ENCODE measurements at regions not wholly inside any gene's neighbourhood (a gene's known extent, or its start where the extent isn't known, plus 50 kb on each side); places are given as distances from the start of the nearest gene placed in this dataset.
A peak's percentile ranks its signal among the peaks of the same experiment; 100 is the strongest.

- no peak overlapping the region for H3K27ac ChIP-seq (ENCODE audit: low read depth, low read length)
- DNase-seq (ENCODE audit: low read depth in 4 of 6, low spot score in 6 of 6), result no peak
- H3K4me1 ChIP-seq (ENCODE audit: control insufficient read depth, insufficient read depth, low read length), result no peaks in the 10 kb centered on the region
- H3K4me3 ChIP-seq (ENCODE audit: low read depth, low read length), result no peak overlapping the region
- H3K36me3 ChIP-seq (ENCODE audit: control insufficient read depth, insufficient read depth, low read length), result no peaks in the 10 kb centered on the region
- no peaks in the 10 kb centered on the region for H3K9me3 ChIP-seq (ENCODE audit: control insufficient read depth, insufficient read depth, low read length)
- H3K27me3 ChIP-seq (ENCODE audit: control insufficient read depth, insufficient read depth, low read length), result no peaks in the 10 kb centered on the region
- 79% methylated on average over 3 of the region's 3 CpGs for WGBS (ENCODE audit: insufficient coverage)
These were observed 298.7 kb downstream of the RFC3 start for GRCh38 chr13:34116651-34117050.

- H3K27ac ChIP-seq (ENCODE audit: low read depth, low read length), result no peak overlapping the region
- DNase-seq (ENCODE audit: low read depth in 4 of 6, low spot score in 6 of 6), result peak in 1 of 6 donors; percentile 52
- no peaks in the 10 kb centered on the region for H3K9me3 ChIP-seq (ENCODE audit: control insufficient read depth, insufficient read depth, low read length)
- 91% methylated on average over 1 of the region's 3 CpGs for WGBS (ENCODE audit: insufficient coverage)
- H3K36me3 ChIP-seq (ENCODE audit: control insufficient read depth, insufficient read depth, low read length), result no peaks in the 10 kb centered on the region
- no peaks in the 10 kb centered on the region for H3K4me1 ChIP-seq (ENCODE audit: control insufficient read depth, insufficient read depth, low read length)
- H3K27me3 ChIP-seq (ENCODE audit: control insufficient read depth, insufficient read depth, low read length), result no peaks in the 10 kb centered on the region
- H3K4me3 ChIP-seq (ENCODE audit: low read depth, low read length), result no peak overlapping the region
These were observed 306.8 kb downstream of the RFC3 start for GRCh38 chr13:34124666-34125306.

GRCh38 chr13:34127523-34127922 is 309.6 kb downstream of the RFC3 start:
- no peaks in the 10 kb centered on the region for H3K36me3 ChIP-seq (ENCODE audit: control insufficient read depth, insufficient read depth, low read length)
- no peak overlapping the region for H3K27ac ChIP-seq (ENCODE audit: low read depth, low read length)
- no peaks in the 10 kb centered on the region for H3K27me3 ChIP-seq (ENCODE audit: control insufficient read depth, insufficient read depth, low read length)
- DNase-seq (ENCODE audit: low read depth in 4 of 6, low spot score in 6 of 6), result no peak
- no peak overlapping the region for H3K4me3 ChIP-seq (ENCODE audit: low read depth, low read length)
- 92% methylated on average over 2 of the region's 4 CpGs for WGBS (ENCODE audit: insufficient coverage)
- H3K4me1 ChIP-seq (ENCODE audit: control insufficient read depth, insufficient read depth, low read length), result no peaks in the 10 kb centered on the region
- H3K9me3 ChIP-seq (ENCODE audit: control insufficient read depth, insufficient read depth, low read length), result no peaks in the 10 kb centered on the region

DNA sequence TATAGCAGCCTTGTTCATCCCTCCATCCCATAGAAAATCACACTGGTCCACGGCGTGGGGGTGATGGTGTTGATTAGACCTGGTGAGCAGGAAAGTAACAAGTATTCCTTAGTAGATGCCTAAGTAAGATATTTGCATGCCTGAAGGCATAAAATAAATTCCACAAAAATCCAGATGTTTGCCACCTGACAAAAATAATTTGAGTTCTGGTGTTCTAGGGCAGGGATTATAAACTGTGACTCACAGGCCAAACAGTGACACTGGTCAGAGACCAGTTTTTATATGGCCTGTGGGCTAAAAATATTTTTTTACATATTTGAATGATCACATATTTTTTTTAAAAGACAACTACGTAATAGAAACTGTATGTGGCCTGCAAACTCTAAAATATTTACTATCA is 310.7 kb downstream of the RFC3 start:
- Histone ChIP-seq H3K9me3 (ENCODE audit: control insufficient read depth, insufficient read depth, low read length) (no peaks in the 10 kb centered on the region), H3K4me3 (ENCODE audit: low read depth, low read length) (no peak overlapping the region), H3K36me3 (ENCODE audit: control insufficient read depth, insufficient read depth, low read length) (no peaks in the 10 kb centered on the region), H3K27ac (ENCODE audit: low read depth, low read length) (no peak overlapping the region), H3K27me3 (ENCODE audit: control insufficient read depth, insufficient read depth, low read length) (no peaks in the 10 kb centered on the region), H3K4me1 (ENCODE audit: control insufficient read depth, insufficient read depth, low read length) (no peaks in the 10 kb centered on the region)
- no peak for DNase-seq (ENCODE audit: low read depth in 4 of 6, low spot score in 6 of 6)
- WGBS (ENCODE audit: insufficient coverage), result no CpG with 5 or more reads among the region's 3 CpGs

DNA sequence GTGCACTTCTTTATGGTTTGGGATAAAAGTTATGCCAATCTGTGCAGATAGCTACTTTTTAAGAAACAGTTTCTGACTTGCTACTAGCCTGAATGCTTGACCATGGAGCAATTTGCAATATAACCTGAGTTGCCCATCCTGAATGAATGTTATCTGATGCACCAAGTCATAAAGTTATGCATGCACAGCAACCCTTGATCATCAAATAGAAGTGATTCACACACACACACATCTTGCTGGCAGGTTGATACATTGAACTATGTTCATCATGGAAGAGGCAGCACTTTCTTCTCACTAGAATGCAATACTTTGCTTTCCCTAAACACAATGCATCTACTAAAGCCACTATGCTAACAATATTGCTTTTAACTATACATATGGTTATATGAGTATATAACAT is 311.5 kb downstream of the RFC3 start:
- Histone ChIP-seq H3K9me3 (ENCODE audit: control insufficient read depth, insufficient read depth, low read length) (no peaks in the 10 kb centered on the region), H3K4me3 (ENCODE audit: low read depth, low read length) (no peak overlapping the region), H3K36me3 (ENCODE audit: control insufficient read depth, insufficient read depth, low read length) (no peaks in the 10 kb centered on the region), H3K27ac (ENCODE audit: low read depth, low read length) (no peak overlapping the region), H3K27me3 (ENCODE audit: control insufficient read depth, insufficient read depth, low read length) (no peaks in the 10 kb centered on the region), H3K4me1 (ENCODE audit: control insufficient read depth, insufficient read depth, low read length) (no peaks in the 10 kb centered on the region)
- DNase-seq (ENCODE audit: low read depth in 4 of 6, low spot score in 6 of 6), result no peak

- Histone ChIP-seq H3K4me1 (ENCODE audit: control insufficient read depth, insufficient read depth, low read length) (no peaks in the 10 kb centered on the region), H3K36me3 (ENCODE audit: control insufficient read depth, insufficient read depth, low read length) (no peaks in the 10 kb centered on the region), H3K4me3 (ENCODE audit: low read depth, low read length) (no peak overlapping the region), H3K27ac (ENCODE audit: low read depth, low read length) (no peak overlapping the region), H3K27me3 (ENCODE audit: control insufficient read depth, insufficient read depth, low read length) (no peaks in the 10 kb centered on the region), H3K9me3 (ENCODE audit: control insufficient read depth, insufficient read depth, low read length) (no peaks in the 10 kb centered on the region)
- DNase-seq (ENCODE audit: low read depth in 4 of 6, low spot score in 6 of 6), result no peak
- WGBS (ENCODE audit: insufficient coverage), result no CpG with 5 or more reads among the region's 2 CpGs
These were observed 319.3 kb downstream of the RFC3 start for GRCh38 chr13:34137200-34137599.

- WGBS (ENCODE audit: insufficient coverage), result no CpG with 5 or more reads among the region's 4 CpGs
- Histone ChIP-seq H3K36me3 (ENCODE audit: control insufficient read depth, insufficient read depth, low read length) (no peaks in the 10 kb centered on the region), H3K4me3 (ENCODE audit: low read depth, low read length) (no peak overlapping the region), H3K27me3 (ENCODE audit: control insufficient read depth, insufficient read depth, low read length) (no peaks in the 10 kb centered on the region), H3K4me1 (ENCODE audit: control insufficient read depth, insufficient read depth, low read length) (no peaks in the 10 kb centered on the region), H3K9me3 (ENCODE audit: control insufficient read depth, insufficient read depth, low read length) (no peaks in the 10 kb centered on the region), H3K27ac (ENCODE audit: low read depth, low read length) (no peak overlapping the region)
- no peak for DNase-seq (ENCODE audit: low read depth in 4 of 6, low spot score in 6 of 6)
These were observed 321.8 kb downstream of the RFC3 start for GRCh38 chr13:34139660-34140227.

GRCh38 chr13:34143637-34144036 is 325.7 kb downstream of the RFC3 start:
- Histone ChIP-seq H3K4me3 (ENCODE audit: low read depth, low read length) (no peak overlapping the region), H3K27me3 (ENCODE audit: control insufficient read depth, insufficient read depth, low read length) (no peaks in the 10 kb centered on the region), H3K9me3 (ENCODE audit: control insufficient read depth, insufficient read depth, low read length) (no peaks in the 10 kb centered on the region), H3K36me3 (ENCODE audit: control insufficient read depth, insufficient read depth, low read length) (no peaks in the 10 kb centered on the region), H3K4me1 (ENCODE audit: control insufficient read depth, insufficient read depth, low read length) (no peaks in the 10 kb centered on the region), H3K27ac (ENCODE audit: low read depth, low read length) (no peak overlapping the region)
- WGBS (ENCODE audit: insufficient coverage), result 92% methylated on average over 1 of the region's 1 CpG
- DNase-seq (ENCODE audit: low read depth in 4 of 6, low spot score in 6 of 6), result no peak

DNA sequence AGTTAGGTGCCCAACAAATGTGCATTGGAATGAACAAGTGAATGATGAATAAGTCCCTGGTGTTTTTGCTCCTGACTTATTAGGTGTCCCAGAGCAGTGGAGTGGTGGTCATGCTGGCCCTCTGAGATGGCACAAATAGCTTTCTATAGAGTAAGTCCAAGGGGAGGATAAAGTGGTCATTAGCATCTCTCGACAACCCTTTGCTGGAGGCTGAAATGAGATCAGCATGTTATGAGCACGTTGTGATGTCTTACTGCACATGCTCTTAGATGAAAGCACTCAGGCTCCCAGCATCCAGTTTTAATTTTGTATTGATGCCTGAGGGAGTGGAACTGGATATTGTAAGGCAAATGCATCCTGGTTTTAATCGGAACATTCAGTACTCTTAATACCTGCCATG is 326.2 kb downstream of the RFC3 start:
- Histone ChIP-seq H3K36me3 (ENCODE audit: control insufficient read depth, insufficient read depth, low read length) (no peaks in the 10 kb centered on the region), H3K27me3 (ENCODE audit: control insufficient read depth, insufficient read depth, low read length) (no peaks in the 10 kb centered on the region), H3K4me1 (ENCODE audit: control insufficient read depth, insufficient read depth, low read length) (no peaks in the 10 kb centered on the region), H3K27ac (ENCODE audit: low read depth, low read length) (no peak overlapping the region), H3K9me3 (ENCODE audit: control insufficient read depth, insufficient read depth, low read length) (no peaks in the 10 kb centered on the region), H3K4me3 (ENCODE audit: low read depth, low read length) (no peak overlapping the region)
- peak in 1 of 6 donors; percentile 80 for DNase-seq (ENCODE audit: low read depth in 4 of 6, low spot score in 6 of 6)
- WGBS (ENCODE audit: insufficient coverage), result 55% methylated on average over 2 of the region's 3 CpGs

- Histone ChIP-seq H3K27me3 (ENCODE audit: control insufficient read depth, insufficient read depth, low read length) (no peaks in the 10 kb centered on the region), H3K9me3 (ENCODE audit: control insufficient read depth, insufficient read depth, low read length) (no peaks in the 10 kb centered on the region), H3K27ac (ENCODE audit: low read depth, low read length) (no peak overlapping the region), H3K36me3 (ENCODE audit: control insufficient read depth, insufficient read depth, low read length) (no peaks in the 10 kb centered on the region), H3K4me3 (ENCODE audit: low read depth, low read length) (no peak overlapping the region), H3K4me1 (ENCODE audit: control insufficient read depth, insufficient read depth, low read length) (no peaks in the 10 kb centered on the region)
- no peak for DNase-seq (ENCODE audit: low read depth in 4 of 6, low spot score in 6 of 6)
- no CpG with 5 or more reads among the region's 3 CpGs for WGBS (ENCODE audit: insufficient coverage)
These were observed 327.1 kb downstream of the RFC3 start for GRCh38 chr13:34145061-34145460.

Measured in spinal cord (tissue), 9 donors.